Activated CD4-positive, alpha-beta memory T cell treated with anti-CD3 and anti-CD28 coated beads, Interleukin-2, amount 10 ng/mL, durations not matched to agents 7 days and 5 days (primary cell): ENCODE measurements at regions not wholly inside any gene's neighbourhood (a gene's known extent, or its start where the extent isn't known, plus 50 kb on each side); places are given as distances from the start of the nearest gene placed in this dataset.
"Not testable (repeated sequence)": the region's sequence is repeated elsewhere in the genome, so short reads cannot be mapped to it uniquely, and the experiment has no call there.

ENCODE experiments used
- CTCF ChIA-PET: fragments of 350-600 bp; sonication (Branson Sonifier 250); formaldehyde crosslinking; loops from one replicate; lab custom pipeline; 2021; ENCODE audit warnings: antibody characterized with exemption, inconsistent platforms; lab: Charles Lee
- POLR2A ChIA-PET: fragments of 350-600 bp; sonication (Branson Sonifier 250); formaldehyde crosslinking; loops from one replicate; lab custom pipeline; 2021; ENCODE audit warnings: antibody characterized with exemption; lab: Charles Lee
- DNase-seq: peaks from one replicate; pipeline ENCODE4 v3.0.0-alpha.2; 2020
- H3K27ac Mint-ChIP-seq: one replicate; pipeline ENCODE4 v1.8.0; 2021; ENCODE audit warnings: mild to moderate bottlenecking, mixed read lengths
- H3K27me3 Mint-ChIP-seq: one replicate; pipeline ENCODE4 v1.8.0; 2021; ENCODE audit warnings: mixed read lengths
- H3K36me3 Mint-ChIP-seq: one replicate; pipeline ENCODE4 v1.8.0; 2021; ENCODE audit warnings: low read depth, mixed read lengths
- H3K4me1 Mint-ChIP-seq: one replicate; pipeline ENCODE4 v1.8.0; 2021; ENCODE audit warnings: mixed read lengths
- H3K4me3 Mint-ChIP-seq: one replicate; pipeline ENCODE4 v1.8.0; 2021; ENCODE audit warnings: mild to moderate bottlenecking, mixed read lengths
- H3K9me3 Mint-ChIP-seq: one replicate; pipeline ENCODE4 v1.8.0; 2021; ENCODE audit warnings: mixed read lengths

DNA sequence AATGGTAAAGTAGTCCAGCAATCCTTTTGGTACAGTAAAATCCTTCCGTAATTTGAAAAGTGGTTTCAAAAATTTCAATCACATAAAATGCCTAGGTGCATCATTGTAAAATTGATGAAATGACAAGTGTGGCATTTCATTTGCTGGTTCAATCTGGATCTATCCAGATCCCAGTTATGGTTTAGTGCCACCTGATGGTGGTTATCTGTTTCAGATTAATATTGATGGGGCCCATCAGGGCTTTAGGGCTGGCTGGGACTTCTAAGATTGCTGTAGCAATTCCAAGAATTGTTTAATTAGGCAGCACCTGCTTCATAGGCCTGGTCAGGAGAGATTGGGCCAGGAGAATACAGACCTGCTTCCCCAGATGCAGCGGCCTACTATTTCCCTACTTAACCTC lies 55.5 kb upstream of the PIK3C3 start:
- ChIA-PET POLR2A (no interaction called here), CTCF (interaction anchor here (1.1 kb wide), 1 partner anchor 10 kb away, joined by 3 read pairs; no protein-coding TSS in a partner anchor)
- Mint-ChIP-seq H3K36me3 (no peaks in the 10 kb centered on the region), H3K9me3 (peaks cover 4% of the 10 kb centered on the region), H3K4me3 (no peak overlapping the region), H3K27me3 (peaks cover 4% of the 10 kb centered on the region), H3K4me1 (no peaks in the 10 kb centered on the region), H3K27ac (no peak overlapping the region)
- DNase-seq = no peak

DNA sequence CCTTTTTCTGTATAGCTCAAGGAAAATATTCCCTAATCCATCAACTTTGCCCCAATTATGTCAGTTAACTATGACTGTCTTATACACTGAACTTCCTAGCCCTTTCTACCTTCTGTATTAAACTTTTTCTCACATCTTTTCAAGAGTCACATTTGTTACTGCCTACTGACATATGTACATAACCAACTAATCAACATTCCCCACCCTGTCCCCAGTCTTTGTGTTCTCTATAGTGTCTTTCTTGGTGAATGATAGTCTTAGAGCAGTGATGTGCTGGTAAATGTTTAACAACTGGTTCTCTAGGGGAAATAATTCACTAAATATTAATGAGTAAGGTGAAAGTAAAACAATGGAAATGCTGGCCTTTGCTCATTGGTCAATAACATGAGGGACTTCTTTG lies 61.6 kb upstream of the PIK3C3 start:
- Mint-ChIP-seq H3K27me3 (peaks cover 7% of the 10 kb centered on the region), H3K4me1 (no peaks in the 10 kb centered on the region), H3K4me3 (no peak overlapping the region), H3K27ac (no peak overlapping the region), H3K9me3 (peaks cover 4% of the 10 kb centered on the region), H3K36me3 (no peaks in the 10 kb centered on the region)
- DNase-seq = no peak
- POLR2A ChIA-PET = no interaction called here
- CTCF ChIA-PET = no interaction called here

DNA sequence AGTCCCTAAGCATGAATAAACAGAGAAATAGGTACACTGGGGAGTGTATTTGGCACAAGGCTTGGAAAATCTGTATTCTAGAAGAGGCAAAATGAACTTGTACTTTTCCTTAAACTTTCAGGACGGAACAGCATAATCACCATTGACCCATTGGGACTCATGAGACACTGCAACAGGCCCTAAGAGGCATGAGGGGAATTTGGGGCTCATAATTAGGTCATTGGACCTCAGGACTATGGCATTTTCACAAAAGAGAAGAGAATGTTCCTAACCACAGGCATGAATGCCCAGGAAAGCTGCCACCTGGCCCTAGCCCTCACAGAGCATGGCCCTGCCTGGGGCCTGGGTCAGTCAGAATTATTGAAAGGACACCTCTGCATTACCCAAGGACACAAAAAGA lies 67.9 kb upstream of the PIK3C3 start:
- DNase-seq = no peak
- Mint-ChIP-seq H3K36me3 (no peaks in the 10 kb centered on the region), H3K9me3 (no peaks in the 10 kb centered on the region), H3K27me3 (no peaks in the 10 kb centered on the region), H3K27ac (no peak overlapping the region), H3K4me1 (no peaks in the 10 kb centered on the region), H3K4me3 (no peak overlapping the region)
- ChIA-PET POLR2A (no interaction called here), CTCF (no interaction called here)

DNA sequence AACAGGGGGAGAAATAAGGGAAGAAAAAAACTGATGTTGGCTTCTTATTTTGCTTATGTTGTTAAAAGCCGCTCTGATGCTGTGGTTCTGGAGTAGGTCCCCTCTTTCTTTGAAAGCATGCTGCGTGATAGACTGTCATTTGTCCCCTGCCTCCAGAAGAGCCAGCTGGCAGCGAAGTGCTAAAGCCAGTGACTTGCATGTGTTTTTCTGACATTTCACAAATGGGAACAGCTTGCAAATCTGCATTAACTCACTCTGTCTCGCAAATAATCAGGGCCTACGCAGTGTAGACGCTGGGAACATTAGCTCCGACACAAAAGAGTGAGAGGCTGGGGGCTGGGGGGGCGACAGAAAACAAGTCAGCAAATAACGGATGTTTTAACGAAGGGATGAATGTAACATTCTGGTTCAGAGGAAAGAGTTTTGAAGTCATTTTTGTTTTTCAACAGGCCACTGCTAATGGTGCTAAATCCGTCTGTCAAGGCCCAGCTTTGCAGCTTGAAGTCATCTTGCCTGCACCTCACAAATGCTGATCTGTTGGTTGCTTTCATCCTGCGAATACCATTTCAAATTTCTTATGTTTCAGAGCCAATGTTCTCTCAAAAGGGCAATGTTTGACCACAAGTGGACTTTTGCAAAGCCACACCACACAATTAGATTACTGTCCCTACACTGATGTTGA lies 68.8 kb upstream of the PIK3C3 start:
- ChIA-PET CTCF (no interaction called here), POLR2A (no interaction called here)
- no peak overlapping the region for H3K27ac Mint-ChIP-seq
- no peak overlapping the region for H3K4me3 Mint-ChIP-seq
- no peaks in the 10 kb centered on the region for H3K9me3 Mint-ChIP-seq
- H3K27me3 Mint-ChIP-seq = peaks cover 2% of the 10 kb centered on the region
- DNase-seq = no peak
- H3K36me3 Mint-ChIP-seq = no peaks in the 10 kb centered on the region
- H3K4me1 Mint-ChIP-seq = no peaks in the 10 kb centered on the region

DNA sequence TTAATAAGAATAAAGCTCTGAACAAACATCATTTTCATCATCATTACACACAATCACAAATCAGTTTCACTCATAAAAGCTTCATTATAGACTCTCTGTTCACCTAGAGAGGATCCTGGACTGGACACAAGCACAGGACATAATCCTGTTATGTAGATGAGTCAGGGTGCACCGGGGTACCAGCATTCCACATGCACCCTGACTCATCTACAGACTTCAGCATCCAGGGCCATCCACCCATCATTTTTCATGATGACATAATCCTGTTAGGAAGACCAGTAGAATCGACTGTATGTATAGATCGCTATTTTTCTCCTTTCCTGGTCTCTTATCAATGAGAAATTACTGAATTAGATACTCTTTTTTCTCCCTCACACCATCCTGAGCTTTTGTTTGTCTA lies 73.7 kb upstream of the PIK3C3 start:
- DNase-seq = no peak
- Mint-ChIP-seq H3K4me1 (no peaks in the 10 kb centered on the region), H3K27me3 (peaks cover 2% of the 10 kb centered on the region), H3K27ac (no peak overlapping the region), H3K9me3 (no peaks in the 10 kb centered on the region), H3K36me3 (no peaks in the 10 kb centered on the region), H3K4me3 (no peak overlapping the region)
- ChIA-PET CTCF (no interaction called here), POLR2A (no interaction called here)

DNA sequence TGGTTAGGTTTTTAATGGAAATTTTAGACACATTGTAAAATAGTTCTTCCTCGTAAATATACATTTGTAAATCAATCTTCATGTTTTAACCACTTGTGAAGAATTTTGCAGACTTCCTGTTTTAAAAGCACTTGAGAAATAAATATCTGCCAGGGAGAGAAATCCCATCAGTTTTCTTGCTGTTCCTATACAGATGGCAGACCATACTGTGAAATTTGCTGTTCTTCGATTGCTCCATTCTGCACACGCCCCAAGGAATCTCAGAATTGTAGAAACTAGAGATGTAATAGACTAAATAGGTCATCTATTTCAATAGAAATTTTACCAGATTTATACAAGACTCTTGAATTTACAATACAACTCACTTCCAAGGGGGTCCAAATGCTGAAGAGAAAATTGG lies 75.8 kb upstream of the PIK3C3 start:
- Mint-ChIP-seq H3K9me3 (no peaks in the 10 kb centered on the region), H3K27me3 (peaks cover 2% of the 10 kb centered on the region)

DNA sequence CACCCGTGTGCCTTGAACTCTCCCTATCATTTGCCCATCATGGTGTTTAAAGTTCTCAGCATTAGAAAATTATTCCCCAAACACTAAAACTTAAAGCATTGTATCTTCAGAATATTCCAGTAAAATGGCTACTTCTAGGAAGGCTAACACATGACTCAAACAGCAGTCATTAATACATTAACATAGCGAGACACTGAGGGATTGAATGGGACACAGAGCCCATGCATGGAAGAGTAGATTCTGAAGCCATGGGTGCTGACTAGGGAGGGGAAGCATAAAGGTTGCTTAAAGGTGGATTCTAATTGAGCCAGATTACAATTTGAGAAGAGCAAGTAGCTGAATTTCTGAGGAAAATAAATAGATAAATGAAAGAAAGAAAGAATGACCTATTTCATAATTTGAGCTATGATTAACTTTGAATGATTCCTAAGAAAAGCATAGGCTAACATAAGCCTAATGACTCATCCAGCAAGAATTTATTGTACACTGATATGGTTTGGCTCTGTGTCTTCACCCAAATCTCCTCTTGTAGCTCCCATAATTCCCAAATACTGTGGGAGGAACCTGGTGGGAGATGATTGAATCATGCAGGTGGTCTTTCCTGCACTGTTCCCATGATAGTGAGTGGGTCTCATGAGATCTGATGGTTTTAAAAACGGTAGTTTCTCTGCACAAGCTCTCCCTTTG lies 79.8 kb upstream of the PIK3C3 start:
- ChIA-PET POLR2A (no interaction called here), CTCF (no interaction called here)
- Mint-ChIP-seq H3K27me3 (peaks cover 1% of the 10 kb centered on the region), H3K36me3 (no peaks in the 10 kb centered on the region), H3K4me3 (no peak overlapping the region), H3K9me3 (no peaks in the 10 kb centered on the region), H3K27ac (no peak overlapping the region), H3K4me1 (peaks cover 3% of the 10 kb centered on the region)
- no peak for DNase-seq

More for the DNA sequence above, 75.8 kb upstream of the PIK3C3 start:
- POLR2A ChIA-PET = no interaction called here
- H3K27ac Mint-ChIP-seq = no peak overlapping the region
- H3K4me3 Mint-ChIP-seq = no peak overlapping the region
- no peaks in the 10 kb centered on the region for H3K36me3 Mint-ChIP-seq
- no peaks in the 10 kb centered on the region for H3K4me1 Mint-ChIP-seq
- CTCF ChIA-PET = no interaction called here
- no peak for DNase-seq

DNA sequence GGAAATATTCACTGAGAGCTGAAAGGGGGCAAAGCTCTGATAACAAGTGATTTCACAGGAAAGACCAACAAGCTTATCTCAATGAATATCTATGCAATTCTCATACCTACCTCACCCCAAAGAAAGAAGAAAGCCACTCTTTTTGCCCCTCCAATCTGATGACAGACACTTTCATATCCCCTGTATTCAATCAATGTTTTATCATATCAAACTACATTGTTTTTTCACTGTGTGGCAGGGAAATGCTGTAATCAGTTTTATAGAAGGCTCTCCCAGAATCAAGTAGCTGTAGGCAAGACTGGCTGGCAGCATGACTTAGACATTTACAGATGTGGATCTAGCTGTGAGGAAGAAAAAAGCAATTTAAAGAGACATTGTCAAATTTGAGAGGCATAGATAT lies 81.3 kb upstream of the PIK3C3 start:
- Mint-ChIP-seq H3K4me3 (no peak overlapping the region), H3K9me3 (no peaks in the 10 kb centered on the region), H3K27me3 (peaks cover 1% of the 10 kb centered on the region), H3K36me3 (no peaks in the 10 kb centered on the region), H3K27ac (no peak overlapping the region), H3K4me1 (peaks cover 3% of the 10 kb centered on the region)
- DNase-seq = no peak
- POLR2A ChIA-PET = no interaction called here
- CTCF ChIA-PET = no interaction called here

DNA sequence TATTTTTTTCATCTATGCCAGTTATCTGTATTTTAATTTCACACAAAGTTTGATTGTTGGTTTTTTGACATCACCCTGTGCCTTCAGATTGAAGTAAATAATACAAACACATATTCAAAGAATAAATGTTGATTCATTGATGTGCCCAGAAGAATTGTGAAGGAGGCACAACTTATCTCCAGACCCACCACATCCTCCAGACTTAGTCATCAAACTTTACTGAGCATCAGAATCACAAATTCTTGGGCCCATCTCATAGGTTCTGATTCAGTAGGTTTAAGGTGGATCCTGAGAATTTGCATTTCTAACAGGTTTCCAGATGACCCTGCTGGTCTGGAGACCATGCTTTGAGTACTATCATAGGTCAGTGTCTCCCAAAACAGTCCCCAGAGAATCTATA lies 82.8 kb upstream of the PIK3C3 start:
- DNase-seq = no peak
- Mint-ChIP-seq H3K27me3 (peaks cover 1% of the 10 kb centered on the region), H3K9me3 (no peaks in the 10 kb centered on the region), H3K4me1 (peaks cover 3% of the 10 kb centered on the region), H3K36me3 (no peaks in the 10 kb centered on the region), H3K4me3 (no peak overlapping the region), H3K27ac (no peak overlapping the region)
- CTCF ChIA-PET = no interaction called here
- POLR2A ChIA-PET = no interaction called here

DNA sequence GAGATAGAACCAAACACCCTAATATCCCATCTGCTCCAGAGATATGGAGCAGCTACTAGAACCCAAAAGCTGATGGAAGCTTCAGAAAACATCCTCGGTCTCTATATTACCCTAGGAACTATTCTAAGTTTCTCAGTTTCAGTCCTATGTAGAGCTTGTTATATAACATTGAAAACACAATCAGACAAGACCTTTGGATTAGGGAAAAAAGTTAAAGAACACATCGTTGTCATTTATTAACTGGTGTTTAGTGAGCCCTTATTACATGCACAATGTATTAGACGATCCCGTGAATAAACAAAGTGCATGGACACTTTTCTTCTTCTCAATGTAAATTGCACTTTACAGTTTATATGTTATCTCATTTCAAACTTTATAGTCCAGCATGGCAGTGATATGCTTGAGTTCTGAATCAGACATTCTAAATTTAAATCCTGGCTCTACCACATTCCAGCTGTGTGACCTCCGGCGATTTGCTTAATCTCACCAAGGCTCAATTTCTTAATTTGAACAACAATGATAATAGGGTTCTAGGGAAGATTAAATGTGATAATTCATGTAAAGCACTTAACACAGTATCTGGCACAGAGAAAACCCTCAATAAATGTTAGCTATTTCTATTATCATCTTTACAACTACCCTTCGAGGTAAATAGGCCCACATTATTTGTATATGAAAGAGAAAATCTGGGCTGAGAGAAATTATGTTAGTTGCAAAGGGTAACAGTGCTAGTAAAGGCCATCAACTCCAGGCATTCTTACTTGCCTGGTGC lies 83.6 kb upstream of the PIK3C3 start:
- Mint-ChIP-seq H3K27me3 (peaks cover 1% of the 10 kb centered on the region), H3K9me3 (no peaks in the 10 kb centered on the region)

DNA sequence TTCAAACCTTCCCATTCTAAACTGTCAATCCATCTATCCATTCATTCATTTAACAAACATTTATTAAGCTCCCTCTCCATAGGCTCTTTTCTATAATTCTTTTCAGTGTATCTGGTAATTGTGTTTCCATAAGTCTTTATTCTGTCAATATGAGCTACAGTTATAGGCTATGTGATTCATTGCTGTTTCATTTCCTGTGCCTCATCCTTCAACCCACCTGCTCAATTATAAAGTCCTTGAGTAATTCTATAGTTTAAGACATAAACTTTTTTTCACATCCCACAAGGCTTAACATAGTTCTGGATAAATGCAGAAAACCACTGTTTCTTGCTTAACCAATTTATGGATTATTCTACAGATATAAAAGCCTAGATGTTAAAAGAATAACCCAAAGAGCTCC lies 84.2 kb upstream of the PIK3C3 start:
- no peak overlapping the region for H3K4me3 Mint-ChIP-seq
- H3K27ac Mint-ChIP-seq = no peak overlapping the region
- H3K36me3 Mint-ChIP-seq = no peaks in the 10 kb centered on the region
- peaks cover 1% of the 10 kb centered on the region for H3K27me3 Mint-ChIP-seq
- H3K4me1 Mint-ChIP-seq = peaks cover 3% of the 10 kb centered on the region
- POLR2A ChIA-PET = interaction anchor here (0.7 kb wide), 1 partner anchor 1412 kb away, joined by 3 read pairs; no protein-coding TSS in a partner anchor
- no peak for DNase-seq
- H3K9me3 Mint-ChIP-seq = no peaks in the 10 kb centered on the region
- CTCF ChIA-PET = no interaction called here

More for the DNA sequence above, 83.6 kb upstream of the PIK3C3 start:
- H3K27ac Mint-ChIP-seq = no peak overlapping the region
- no peaks in the 10 kb centered on the region for H3K36me3 Mint-ChIP-seq
- DNase-seq = no peak
- H3K4me3 Mint-ChIP-seq = no peak overlapping the region
- ChIA-PET POLR2A (interaction anchor here (0.7 kb wide), 1 partner anchor 1412 kb away, joined by 3 read pairs; no protein-coding TSS in a partner anchor), CTCF (no interaction called here)
- H3K4me1 Mint-ChIP-seq = peaks cover 3% of the 10 kb centered on the region

DNA sequence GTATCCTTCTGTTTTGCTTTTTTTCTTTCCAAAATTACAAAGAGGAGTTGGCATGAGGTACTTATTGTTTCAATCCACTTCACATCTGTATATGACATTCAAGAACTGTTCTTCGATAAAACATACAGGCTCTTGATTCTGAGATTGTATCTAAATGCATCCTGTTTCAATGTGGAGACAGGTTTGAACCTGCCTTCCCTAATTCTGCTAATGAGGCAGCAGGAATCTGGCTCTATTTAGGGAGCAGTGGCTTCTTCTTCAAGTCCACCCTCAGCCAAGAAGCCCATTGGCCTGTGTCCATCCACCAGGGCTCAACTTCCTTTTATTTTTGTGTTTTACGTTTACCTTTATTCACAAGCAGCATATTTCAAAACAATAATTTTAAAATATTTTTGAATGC lies 84.8 kb upstream of the PIK3C3 start:
- H3K9me3 Mint-ChIP-seq = no peaks in the 10 kb centered on the region
- peaks cover 3% of the 10 kb centered on the region for H3K4me1 Mint-ChIP-seq
- no peaks in the 10 kb centered on the region for H3K36me3 Mint-ChIP-seq
- ChIA-PET CTCF (no interaction called here), POLR2A (no interaction called here)
- no peak overlapping the region for H3K27ac Mint-ChIP-seq
- H3K4me3 Mint-ChIP-seq = no peak overlapping the region
- peaks cover 1% of the 10 kb centered on the region for H3K27me3 Mint-ChIP-seq
- DNase-seq = no peak

DNA sequence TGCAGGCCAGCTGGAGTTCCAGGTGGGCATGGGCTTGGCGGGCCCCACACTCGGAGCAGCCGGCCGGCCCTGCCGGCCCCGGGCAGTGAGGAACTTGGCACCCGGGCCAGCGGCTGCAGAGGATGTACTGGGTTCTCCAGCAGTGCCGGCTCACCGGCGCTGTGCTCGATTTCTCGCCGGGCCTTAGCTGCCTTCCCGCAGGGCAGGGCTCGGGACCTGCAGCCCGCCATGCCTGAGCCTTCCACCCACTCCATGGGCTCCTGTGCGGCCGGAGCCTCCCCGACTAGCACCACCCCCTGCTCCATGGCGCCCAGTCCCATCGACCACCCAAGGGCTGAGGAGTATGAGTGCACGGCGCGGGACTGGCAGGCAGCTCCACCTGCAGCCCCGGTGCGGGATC lies 89.2 kb upstream of the PIK3C3 start:
- H3K27ac Mint-ChIP-seq, H3K9me3 Mint-ChIP-seq, H3K27me3 Mint-ChIP-seq, POLR2A ChIA-PET, CTCF ChIA-PET, DNase-seq, H3K4me1 Mint-ChIP-seq, H3K36me3 Mint-ChIP-seq, H3K4me3 Mint-ChIP-seq: not testable (repeated sequence)
